ENCODE measurements at regions not wholly inside any gene's neighbourhood (a gene's known extent, or its start where the extent isn't known, plus 50 kb on each side); places are given as distances from the start of the nearest gene placed in this dataset.
"Not testable (repeated sequence)": the region's sequence is repeated elsewhere in the genome, so short reads cannot be mapped to it uniquely, and the experiment has no call there.

GRCh38 chr6:48743738-48744137 lies 632.7 kb upstream of the PTCHD4 start:
- no peak for DNase-seq (ENCODE audit: low read depth in 2 of 2)

- no peak for DNase-seq (ENCODE audit: low read depth in 2 of 2)
These were observed 625.7 kb upstream of the PTCHD4 start for GRCh38 chr6:48736501-48737206.

- DNase-seq (ENCODE audit: low read depth in 2 of 2), result no peak
These were observed 624.8 kb upstream of the PTCHD4 start for GRCh38 chr6:48735846-48736245.

- DNase-seq (ENCODE audit: low read depth in 2 of 2), result no peak
These were observed 622.6 kb upstream of the PTCHD4 start for GRCh38 chr6:48733581-48733980.

- DNase-seq (ENCODE audit: low read depth in 2 of 2), result no peak
These were observed 603.7 kb upstream of the PTCHD4 start for GRCh38 chr6:48714699-48715098.

GRCh38 chr6:48714250-48714649 lies 603.3 kb upstream of the PTCHD4 start:
- DNase-seq (ENCODE audit: low read depth in 2 of 2), result no peak

GRCh38 chr6:48713612-48714011 lies 602.6 kb upstream of the PTCHD4 start:
- no peak for DNase-seq (ENCODE audit: low read depth in 2 of 2)

- DNase-seq (ENCODE audit: low read depth in 2 of 2), result no peak
These were observed 595.3 kb upstream of the PTCHD4 start for GRCh38 chr6:48706310-48706709.

GRCh38 chr6:48701572-48701971 lies 590.6 kb upstream of the PTCHD4 start:
- DNase-seq (ENCODE audit: low read depth in 2 of 2), result no peak

- DNase-seq (ENCODE audit: low read depth in 2 of 2), result no peak
These were observed 584.9 kb upstream of the PTCHD4 start for GRCh38 chr6:48695872-48696271.

- DNase-seq (ENCODE audit: low read depth in 2 of 2), result no peak
These were observed 580.4 kb upstream of the PTCHD4 start for GRCh38 chr6:48691420-48691819.

GRCh38 chr6:48689498-48689897 lies 578.5 kb upstream of the PTCHD4 start:
- no peak for DNase-seq (ENCODE audit: low read depth in 2 of 2)

- no peak for DNase-seq (ENCODE audit: low read depth in 2 of 2)
These were observed 567.4 kb upstream of the PTCHD4 start for GRCh38 chr6:48678390-48678789.

- no peak for DNase-seq (ENCODE audit: low read depth in 2 of 2)
These were observed 560.5 kb upstream of the PTCHD4 start for GRCh38 chr6:48671505-48671904.

- DNase-seq (ENCODE audit: low read depth in 2 of 2), result no peak
These were observed 559.5 kb upstream of the PTCHD4 start for GRCh38 chr6:48670546-48670945.

- DNase-seq (ENCODE audit: low read depth in 2 of 2), result no peak
These were observed 556.8 kb upstream of the PTCHD4 start for GRCh38 chr6:48667797-48668196.

- DNase-seq (ENCODE audit: low read depth in 2 of 2), result no peak
These were observed 553.8 kb upstream of the PTCHD4 start for GRCh38 chr6:48664826-48665225.

GRCh38 chr6:48658915-48659314 lies 547.9 kb upstream of the PTCHD4 start:
- no peak for DNase-seq (ENCODE audit: low read depth in 2 of 2)

GRCh38 chr6:48641544-48641943 lies 530.5 kb upstream of the PTCHD4 start:
- DNase-seq (ENCODE audit: low read depth in 2 of 2), result no peak

GRCh38 chr6:48638796-48639195 lies 527.8 kb upstream of the PTCHD4 start:
- DNase-seq (ENCODE audit: low read depth in 2 of 2), result not testable (repeated sequence)

- no peak for DNase-seq (ENCODE audit: low read depth in 2 of 2)
These were observed 519.5 kb upstream of the PTCHD4 start for GRCh38 chr6:48630511-48630910.

GRCh38 chr6:48628316-48628715 lies 517.3 kb upstream of the PTCHD4 start:
- DNase-seq (ENCODE audit: low read depth in 2 of 2), result no peak

GRCh38 chr6:48626421-48626820 lies 515.4 kb upstream of the PTCHD4 start:
- DNase-seq (ENCODE audit: low read depth in 2 of 2), result no peak

GRCh38 chr6:48624631-48625030 lies 513.6 kb upstream of the PTCHD4 start:
- no peak for DNase-seq (ENCODE audit: low read depth in 2 of 2)
